HEK293 (cell line): ENCODE measurements at regions not wholly inside any gene's neighbourhood (a gene's known extent, or its start where the extent isn't known, plus 50 kb on each side); places are given as distances from the start of the nearest gene placed in this dataset.

ENCODE experiments used
- CTCF ChIA-PET: fragments of 350-600 bp; formaldehyde crosslinking; extraction: SDS; loops from one replicate; lab custom pipeline; 2021; ENCODE audit warnings: antibody characterized with exemption; lab: Yijun Ruan, JAX
- POLR2A ChIA-PET: fragments of 300-600 bp; formaldehyde crosslinking; extraction: SDS; loops from one replicate; lab custom pipeline; 2020; ENCODE audit warnings: antibody characterized with exemption, inconsistent platforms; lab: Yijun Ruan, JAX
- H3K27ac ChIP-seq: fragments of 200-500 bp; sonication (Bioruptor generic); 2 replicates; pipeline ENCODE4 v1.5.1; 2014; ENCODE audit warnings: low read depth, low read length, control low read depth, inconsistent platforms; ENCODE audit errors: extremely low read depth
- H3K36me3 ChIP-seq, 2 experiments: fragments of 200-500 bp in 1 of 2; sonication (Bioruptor generic) in 1 of 2; 1 replicate in 1 of 2; 2 replicates in 1 of 2; pipeline ENCODE4 v1.5.1; 2014 to 2017; ENCODE audit warnings: inconsistent platforms in 2 of 2, low read length in 2 of 2; ENCODE audit not compliant: control insufficient read depth in 2 of 2, insufficient read depth in 1 of 2
- H3K4me1 ChIP-seq: fragments of 200-500 bp; sonication (Bioruptor generic); 2 replicates; pipeline ENCODE4 v1.5.1; 2014; ENCODE audit warnings: mild to moderate bottlenecking, low read length, inconsistent platforms; ENCODE audit not compliant: control insufficient read depth, insufficient read depth
- H3K4me3 ChIP-seq: 2 replicates; pipeline ENCODE4 v1.5.1; 2011; ENCODE audit warnings: low read depth, mild to moderate bottlenecking, control low read depth, low read length, moderate library complexity
- H3K9me3 ChIP-seq: fragments of 200-500 bp; sonication (Bioruptor generic); 2 replicates; pipeline ENCODE4 v1.5.1; 2014; ENCODE audit warnings: low read depth, low read length, inconsistent platforms; ENCODE audit not compliant: control insufficient read depth, insufficient read depth
- MZF1 ChIP-seq: fragments of 450-650 bp; formaldehyde crosslinking; IDR thresholded peaks from 2 replicates; pipeline ENCODE4 v1.5.1; 2017; ENCODE audit warnings: missing biosample characterization, missing genetic modification characterization, borderline replicate concordance
- RBAK ChIP-seq: fragments of 450-650 bp; formaldehyde crosslinking; IDR thresholded peaks from 2 replicates; pipeline ENCODE4 v1.5.1; 2016; ENCODE audit warnings: missing biosample characterization, missing genetic modification characterization
- REPIN1 ChIP-seq: fragments of 450-650 bp; formaldehyde crosslinking; IDR thresholded peaks from 2 replicates; pipeline ENCODE4 v1.5.1; 2017; ENCODE audit warnings: missing biosample characterization, missing genetic modification characterization, low read depth
- ZBTB6 ChIP-seq: fragments of 450-650 bp; formaldehyde crosslinking; IDR thresholded peaks from 2 replicates; pipeline ENCODE4 v1.5.1; 2017; ENCODE audit warnings: missing biosample characterization, missing genetic modification characterization
- ZEB2 ChIP-seq: fragments of 450-650 bp; formaldehyde crosslinking; IDR thresholded peaks from 2 replicates; pipeline ENCODE4 v1.5.1; 2016; ENCODE audit warnings: missing biosample characterization, missing genetic modification characterization
- ZFHX2 ChIP-seq: fragments of 450-650 bp; formaldehyde crosslinking; conservative IDR thresholded peaks from 2 replicates; pipeline ENCODE4 v1.5.1; 2016; ENCODE audit warnings: missing biosample characterization, missing genetic modification characterization
- ZNF155 ChIP-seq: fragments of 450-650 bp; formaldehyde crosslinking; IDR thresholded peaks from 2 replicates; pipeline ENCODE4 v1.5.1; 2016; ENCODE audit warnings: missing biosample characterization, missing genetic modification characterization
- ZNF169 ChIP-seq: fragments of 450-650 bp; formaldehyde crosslinking; IDR thresholded peaks from 2 replicates; pipeline ENCODE4 v1.5.1; 2016; ENCODE audit warnings: missing biosample characterization, missing genetic modification characterization
- ZNF292 ChIP-seq: fragments of 450-650 bp; formaldehyde crosslinking; IDR thresholded peaks from 2 replicates; pipeline ENCODE4 v1.5.1; 2016; ENCODE audit warnings: low read depth, missing biosample characterization, missing genetic modification characterization, borderline replicate concordance
- ZNF302 ChIP-seq: fragments of 450-650 bp; formaldehyde crosslinking; IDR thresholded peaks from 2 replicates; pipeline ENCODE4 v1.5.1; 2016; ENCODE audit warnings: missing biosample characterization, missing genetic modification characterization, low read depth
- ZNF366 ChIP-seq: fragments of 450-650 bp; formaldehyde crosslinking; conservative IDR thresholded peaks from 2 replicates; pipeline ENCODE4 v1.5.1; 2016; ENCODE audit warnings: missing biosample characterization, missing genetic modification characterization
- ZNF514 ChIP-seq: fragments of 450-650 bp; formaldehyde crosslinking; IDR thresholded peaks from 2 replicates; pipeline ENCODE4 v1.5.1; 2016; ENCODE audit warnings: missing biosample characterization, missing genetic modification characterization
- ZNF555 ChIP-seq: fragments of 450-650 bp; formaldehyde crosslinking; conservative IDR thresholded peaks from 2 replicates; pipeline ENCODE4 v1.5.1; 2017; ENCODE audit warnings: missing biosample characterization, mild to moderate bottlenecking, missing genetic modification characterization, inconsistent platforms
- ZNF558 ChIP-seq: fragments of 450-650 bp; formaldehyde crosslinking; IDR thresholded peaks from 2 replicates; pipeline ENCODE4 v1.5.1; 2016; ENCODE audit warnings: missing biosample characterization, missing genetic modification characterization
- ZNF664 ChIP-seq: fragments of 450-650 bp; formaldehyde crosslinking; IDR thresholded peaks from 2 replicates; pipeline ENCODE4 v1.5.1; 2016; ENCODE audit warnings: missing biosample characterization, missing genetic modification characterization
- ZNF677 ChIP-seq: fragments of 450-650 bp; IDR thresholded peaks from 2 replicates; pipeline ENCODE4 v1.5.0; 2018; ENCODE audit warnings: missing biosample characterization, mild to moderate bottlenecking, missing genetic modification characterization, moderate library complexity
- ZNF701 ChIP-seq: fragments of 450-650 bp; formaldehyde crosslinking; IDR thresholded peaks from 2 replicates; pipeline ENCODE4 v1.5.1; 2016; ENCODE audit warnings: missing biosample characterization, missing genetic modification characterization
- ZNF777 ChIP-seq: fragments of 450-650 bp; formaldehyde crosslinking; IDR thresholded peaks from 2 replicates; pipeline ENCODE4 v1.5.1; 2017; ENCODE audit warnings: missing biosample characterization, missing genetic modification characterization, borderline replicate concordance
- ZNF792 ChIP-seq: fragments of 450-650 bp; formaldehyde crosslinking; IDR thresholded peaks from 2 replicates; pipeline ENCODE4 v1.5.1; 2016; ENCODE audit warnings: missing biosample characterization, missing genetic modification characterization
- ZNF843 ChIP-seq: fragments of 450-650 bp; formaldehyde crosslinking; IDR thresholded peaks from 2 replicates; pipeline ENCODE4 v1.5.1; 2016; ENCODE audit warnings: missing biosample characterization, missing genetic modification characterization
- ZSCAN16 ChIP-seq: fragments of 450-650 bp; formaldehyde crosslinking; IDR thresholded peaks from 2 replicates; pipeline ENCODE4 v1.5.1; 2016; ENCODE audit warnings: missing biosample characterization, missing genetic modification characterization
- ZSCAN23 ChIP-seq: fragments of 450-650 bp; formaldehyde crosslinking; IDR thresholded peaks from 2 replicates; pipeline ENCODE4 v1.5.1; 2016; ENCODE audit warnings: missing biosample characterization, missing genetic modification characterization
- ZSCAN4 ChIP-seq: fragments of 450-650 bp; formaldehyde crosslinking; IDR thresholded peaks from 2 replicates; pipeline ENCODE4 v1.5.1; 2017; ENCODE audit warnings: missing biosample characterization, missing genetic modification characterization
- TF ChIP-seq, protein P1 (sequence below): fragments of 450-650 bp; formaldehyde crosslinking; IDR thresholded peaks from 2 replicates; pipeline ENCODE4 v1.5.0; 2017; ENCODE audit warnings: missing biosample characterization, missing genetic modification characterization, borderline replicate concordance
- TF ChIP-seq, protein P2 (sequence below): fragments of 450-650 bp; formaldehyde crosslinking; IDR thresholded peaks from 2 replicates; pipeline ENCODE4 v1.5.1; 2016; ENCODE audit warnings: missing biosample characterization, missing genetic modification characterization

DNA sequence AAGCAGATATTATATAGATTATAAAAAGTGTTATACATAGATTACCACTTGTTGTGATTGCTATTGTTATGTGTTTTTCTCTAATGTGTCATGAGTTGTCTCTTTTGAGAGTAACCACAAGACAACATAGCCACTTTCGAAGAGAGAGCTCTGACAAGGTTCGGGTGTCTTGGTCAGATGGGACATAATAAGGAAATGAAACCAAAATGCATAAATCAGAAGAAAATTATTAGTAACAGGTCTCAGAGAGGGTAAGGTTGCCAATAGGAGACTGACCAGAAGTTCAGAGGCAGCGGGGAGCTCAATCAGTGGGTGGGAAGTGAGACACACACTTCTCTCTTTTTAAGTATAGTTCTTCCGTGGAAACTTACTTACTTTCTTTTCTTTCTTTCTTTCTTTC is 639.2 kb upstream of the POT1 start:
- no peak overlapping the region for H3K27ac ChIP-seq
- H3K36me3 ChIP-seq, result no peaks in the 10 kb centered on the region
- no peaks in the 10 kb centered on the region for H3K9me3 ChIP-seq
- TF ChIP-seq ZNF555 (tag by site-specific recombination), result no peak
- TF ChIP-seq ZNF777, result no peak
- TF ChIP-seq ZNF677 (tag by site-specific recombination), result no peak
- TF ChIP-seq, protein P1, sequence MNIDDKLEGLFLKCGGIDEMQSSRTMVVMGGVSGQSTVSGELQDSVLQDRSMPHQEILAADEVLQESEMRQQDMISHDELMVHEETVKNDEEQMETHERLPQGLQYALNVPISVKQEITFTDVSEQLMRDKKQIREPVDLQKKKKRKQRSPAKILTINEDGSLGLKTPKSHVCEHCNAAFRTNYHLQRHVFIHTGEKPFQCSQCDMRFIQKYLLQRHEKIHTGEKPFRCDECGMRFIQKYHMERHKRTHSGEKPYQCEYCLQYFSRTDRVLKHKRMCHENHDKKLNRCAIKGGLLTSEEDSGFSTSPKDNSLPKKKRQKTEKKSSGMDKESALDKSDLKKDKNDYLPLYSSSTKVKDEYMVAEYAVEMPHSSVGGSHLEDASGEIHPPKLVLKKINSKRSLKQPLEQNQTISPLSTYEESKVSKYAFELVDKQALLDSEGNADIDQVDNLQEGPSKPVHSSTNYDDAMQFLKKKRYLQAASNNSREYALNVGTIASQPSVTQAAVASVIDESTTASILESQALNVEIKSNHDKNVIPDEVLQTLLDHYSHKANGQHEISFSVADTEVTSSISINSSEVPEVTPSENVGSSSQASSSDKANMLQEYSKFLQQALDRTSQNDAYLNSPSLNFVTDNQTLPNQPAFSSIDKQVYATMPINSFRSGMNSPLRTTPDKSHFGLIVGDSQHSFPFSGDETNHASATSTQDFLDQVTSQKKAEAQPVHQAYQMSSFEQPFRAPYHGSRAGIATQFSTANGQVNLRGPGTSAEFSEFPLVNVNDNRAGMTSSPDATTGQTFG (tag by site-specific recombination), result no peak
- TF ChIP-seq ZSCAN4 (tag by site-specific recombination), result no peak
- TF ChIP-seq ZNF514 (tag by site-specific recombination), result no peak
- CTCF ChIA-PET, result no interaction called here
- H3K4me1 ChIP-seq, result no peaks in the 10 kb centered on the region
- no peak overlapping the region for H3K4me3 ChIP-seq
- POLR2A ChIA-PET, result no interaction called here

- Histone ChIP-seq H3K4me1 (no peaks in the 10 kb centered on the region), H3K4me3 (no peak overlapping the region), H3K27ac (no peak overlapping the region), H3K9me3 (no peaks in the 10 kb centered on the region), H3K36me3 (no peaks in the 10 kb centered on the region)
- POLR2A ChIA-PET, result no interaction called here
- TF ChIP-seq ZNF701 (tag by site-specific recombination) (no peak), ZNF664 (tag by site-specific recombination) (no peak), ZNF169 (tag by site-specific recombination) (no peak), ZNF555 (tag by site-specific recombination) (no peak), RBAK (tag by site-specific recombination) (no peak), ZNF302 (tag by site-specific recombination) (no peak), REPIN1 (tag by site-specific recombination) (no peak), ZSCAN16 (tag by site-specific recombination) (no peak), ZBTB6 (no peak), ZNF843 (tag by site-specific recombination) (no peak), ZNF366 (no peak), ZEB2 (tag by site-specific recombination) (no peak), ZNF558 (tag by site-specific recombination) (no peak), ZNF155 (no peak), ZSCAN23 (tag by site-specific recombination) (no peak), ZNF792 (no peak), ZFHX2 (no peak), ZNF292 (tag by site-specific recombination) (no peak), MZF1 (tag by site-specific recombination) (no peak)
- TF ChIP-seq, protein P2, sequence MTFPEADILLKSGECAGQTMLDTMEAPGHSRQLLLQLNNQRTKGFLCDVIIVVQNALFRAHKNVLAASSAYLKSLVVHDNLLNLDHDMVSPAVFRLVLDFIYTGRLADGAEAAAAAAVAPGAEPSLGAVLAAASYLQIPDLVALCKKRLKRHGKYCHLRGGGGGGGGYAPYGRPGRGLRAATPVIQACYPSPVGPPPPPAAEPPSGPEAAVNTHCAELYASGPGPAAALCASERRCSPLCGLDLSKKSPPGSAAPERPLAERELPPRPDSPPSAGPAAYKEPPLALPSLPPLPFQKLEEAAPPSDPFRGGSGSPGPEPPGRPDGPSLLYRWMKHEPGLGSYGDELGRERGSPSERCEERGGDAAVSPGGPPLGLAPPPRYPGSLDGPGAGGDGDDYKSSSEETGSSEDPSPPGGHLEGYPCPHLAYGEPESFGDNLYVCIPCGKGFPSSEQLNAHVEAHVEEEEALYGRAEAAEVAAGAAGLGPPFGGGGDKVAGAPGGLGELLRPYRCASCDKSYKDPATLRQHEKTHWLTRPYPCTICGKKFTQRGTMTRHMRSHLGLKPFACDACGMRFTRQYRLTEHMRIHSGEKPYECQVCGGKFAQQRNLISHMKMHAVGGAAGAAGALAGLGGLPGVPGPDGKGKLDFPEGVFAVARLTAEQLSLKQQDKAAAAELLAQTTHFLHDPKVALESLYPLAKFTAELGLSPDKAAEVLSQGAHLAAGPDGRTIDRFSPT, result no peak
- CTCF ChIA-PET, result no interaction called here
These were observed 638.1 kb upstream of the POT1 start for GRCh38 chr7:125567686-125568085.
